ENCODE measurements at regions not wholly inside any gene's neighbourhood (a gene's known extent, or its start where the extent isn't known, plus 50 kb on each side); places are given as distances from the start of the nearest gene placed in this dataset.
"Not testable (repeated sequence)": the region's sequence is repeated elsewhere in the genome, so short reads cannot be mapped to it uniquely, and the experiment has no call there.

DNA sequence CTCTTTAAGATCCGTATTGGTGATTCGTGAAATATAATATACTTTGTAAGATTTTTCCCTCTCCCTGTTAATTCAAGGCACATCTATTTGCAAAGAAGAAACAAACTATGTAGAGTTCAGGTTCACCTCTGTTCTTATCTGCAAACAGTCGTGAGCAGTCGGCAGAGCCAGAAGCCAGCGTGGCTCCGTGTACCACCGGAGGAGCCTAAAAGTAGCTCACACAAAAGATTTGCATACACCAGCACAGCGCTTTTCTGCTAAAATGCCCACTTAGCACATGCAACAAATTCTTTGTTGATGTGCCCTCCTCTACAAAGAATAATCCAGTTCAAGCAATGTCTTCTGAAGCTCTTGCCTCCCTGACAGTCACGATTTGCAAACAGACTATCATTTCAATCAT, 416.0 kb upstream of the TENM3 start:
- DNase-seq (no peak), ATAC-seq (no peak)
- Histone ChIP-seq H3K4me3 (no peak overlapping the region), H3K27ac (no peak overlapping the region), H3K4me1 (no peaks in the 10 kb centered on the region), H3K27me3 (no peaks in the 10 kb centered on the region), H3K9me3 (no peaks in the 10 kb centered on the region), H3K36me3 (no peaks in the 10 kb centered on the region)
- intact Hi-C loops (cut with DNase I): no loop called here
- TF ChIP-seq CTCF (IDR thresholded peaks at IDR 0.05): no peak

DNA sequence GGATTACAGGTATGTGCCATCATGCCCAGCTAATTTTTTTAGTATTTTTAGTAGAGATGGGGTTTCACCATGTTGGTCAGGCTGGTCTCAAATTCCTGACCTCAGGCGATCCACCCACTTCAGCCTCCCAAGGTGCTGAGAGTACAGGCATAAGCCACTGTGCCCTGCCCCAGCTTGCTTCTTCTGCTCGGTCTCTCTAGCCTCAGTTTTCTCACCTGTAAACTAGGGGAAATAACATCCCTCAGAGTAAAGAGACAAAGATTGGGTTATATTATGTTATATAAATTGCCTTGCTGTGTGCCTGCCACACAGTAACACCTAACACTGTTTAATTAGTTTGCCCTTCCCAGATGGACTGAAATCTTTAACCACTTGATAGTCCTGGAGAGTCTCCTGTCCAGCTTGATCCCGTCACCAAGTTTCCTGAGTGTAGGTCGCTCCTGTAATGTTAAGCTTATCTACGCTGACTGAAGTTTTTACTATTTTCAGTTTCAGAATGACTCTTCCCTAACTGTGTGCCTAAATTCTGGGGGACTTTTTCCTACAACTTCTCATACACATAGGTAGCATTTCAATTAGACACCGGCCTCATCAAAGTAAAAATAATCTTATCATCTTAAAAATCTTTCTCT, 412.7 kb upstream of the TENM3 start:
- TF ChIP-seq CTCF (IDR thresholded peaks at IDR 0.05): no peak
- Histone ChIP-seq H3K4me1 (no peaks in the 10 kb centered on the region), H3K27ac (no peak overlapping the region), H3K27me3 (no peaks in the 10 kb centered on the region), H3K4me3 (no peak overlapping the region), H3K9me3 (no peaks in the 10 kb centered on the region), H3K36me3 (no peaks in the 10 kb centered on the region)
- no peak for ATAC-seq
- DNase-seq: no peak
- intact Hi-C loops (cut with DNase I): no loop called here

- no peak overlapping the region for H3K4me3 ChIP-seq
- no peaks in the 10 kb centered on the region for H3K27me3 ChIP-seq
- no peaks in the 10 kb centered on the region for H3K4me1 ChIP-seq
- no peak for DNase-seq
- no peak for TF ChIP-seq CTCF (IDR thresholded peaks at IDR 0.05)
- ATAC-seq: no peak
- H3K9me3 ChIP-seq: peaks cover 3% of the 10 kb centered on the region
- no peak overlapping the region for H3K27ac ChIP-seq
- intact Hi-C loops (cut with DNase I): no loop called here
- no peaks in the 10 kb centered on the region for H3K36me3 ChIP-seq
These were observed 409.1 kb upstream of the TENM3 start for GRCh38 chr4:181834071-181834470.

GRCh38 chr4:181835348-181835747, 407.9 kb upstream of the TENM3 start:
- Histone ChIP-seq H3K36me3 (no peaks in the 10 kb centered on the region), H3K27me3 (no peaks in the 10 kb centered on the region), H3K4me3 (no peak overlapping the region), H3K9me3 (peaks cover 3% of the 10 kb centered on the region), H3K4me1 (no peaks in the 10 kb centered on the region), H3K27ac (no peak overlapping the region)
- intact Hi-C loops (cut with DNase I): no loop called here
- ATAC-seq: no peak
- DNase-seq: no peak
- no peak for TF ChIP-seq CTCF (IDR thresholded peaks at IDR 0.05)

DNA sequence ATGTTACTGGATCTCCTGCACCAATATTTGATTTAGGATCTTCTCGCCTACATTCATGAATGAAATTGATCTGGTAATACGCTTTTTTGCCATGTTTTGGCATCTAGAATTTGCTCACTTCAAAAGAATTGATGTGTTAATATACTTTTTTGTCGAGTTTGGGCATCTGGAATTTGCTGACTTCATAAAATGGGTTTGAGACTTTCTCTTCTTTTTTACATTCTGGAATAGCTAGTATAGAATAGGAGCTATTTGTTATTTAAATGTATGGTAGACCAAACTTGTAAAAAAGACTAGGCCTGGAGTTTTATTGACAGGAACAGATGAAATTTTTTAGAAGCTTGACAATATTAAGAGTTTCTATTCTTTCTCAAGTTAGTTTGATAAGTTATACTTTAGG, 404.9 kb upstream of the TENM3 start:
- Histone ChIP-seq H3K4me3 (no peak overlapping the region), H3K9me3 (peaks cover 3% of the 10 kb centered on the region), H3K27me3 (no peaks in the 10 kb centered on the region), H3K4me1 (no peaks in the 10 kb centered on the region), H3K27ac (no peak overlapping the region), H3K36me3 (no peaks in the 10 kb centered on the region)
- no peak for ATAC-seq
- no peak for DNase-seq
- intact Hi-C loops (cut with DNase I): no loop called here
- no peak for TF ChIP-seq CTCF (IDR thresholded peaks at IDR 0.05)

DNA sequence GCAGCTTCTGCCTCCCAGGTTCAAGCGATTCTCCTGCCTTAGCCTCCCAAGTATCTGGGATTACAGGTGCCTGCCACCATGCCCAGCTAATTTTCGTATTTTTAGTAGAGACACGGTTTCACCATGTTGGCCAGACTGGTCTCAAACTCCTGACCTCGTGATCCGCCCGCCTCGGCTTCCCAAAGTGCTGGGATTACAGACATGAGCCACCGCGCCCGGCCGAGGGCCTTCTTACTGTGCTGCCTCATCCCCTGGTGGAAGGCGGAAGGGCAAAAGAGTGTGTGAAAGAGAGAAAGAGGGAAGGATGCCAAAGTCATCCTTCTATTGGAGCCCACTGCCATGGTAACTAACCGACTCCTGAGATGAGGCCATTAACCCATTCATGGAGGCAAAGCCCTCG, 399.4 kb upstream of the TENM3 start:
- ATAC-seq; H3K9me3 ChIP-seq; DNase-seq; H3K4me3 ChIP-seq; H3K36me3 ChIP-seq; H3K27ac ChIP-seq; H3K27me3 ChIP-seq; H3K4me1 ChIP-seq; intact Hi-C loops (cut with DNase I): not testable (repeated sequence)
